HG03064 (cell line): ENCODE measurements at regions not wholly inside any gene's neighbourhood (a gene's known extent, or its start where the extent isn't known, plus 50 kb on each side); places are given as distances from the start of the nearest gene placed in this dataset.
"Not testable (repeated sequence)": the region's sequence is repeated elsewhere in the genome, so short reads cannot be mapped to it uniquely, and the experiment has no call there.

ENCODE experiments used
- ATAC-seq: cut with Tn5 transposase; IDR thresholded peaks from one replicate; pipeline ENCODE4 v1.9.1; 2021; ENCODE audit warnings: low read depth; ENCODE audit not compliant: unreplicated experiment

DNA sequence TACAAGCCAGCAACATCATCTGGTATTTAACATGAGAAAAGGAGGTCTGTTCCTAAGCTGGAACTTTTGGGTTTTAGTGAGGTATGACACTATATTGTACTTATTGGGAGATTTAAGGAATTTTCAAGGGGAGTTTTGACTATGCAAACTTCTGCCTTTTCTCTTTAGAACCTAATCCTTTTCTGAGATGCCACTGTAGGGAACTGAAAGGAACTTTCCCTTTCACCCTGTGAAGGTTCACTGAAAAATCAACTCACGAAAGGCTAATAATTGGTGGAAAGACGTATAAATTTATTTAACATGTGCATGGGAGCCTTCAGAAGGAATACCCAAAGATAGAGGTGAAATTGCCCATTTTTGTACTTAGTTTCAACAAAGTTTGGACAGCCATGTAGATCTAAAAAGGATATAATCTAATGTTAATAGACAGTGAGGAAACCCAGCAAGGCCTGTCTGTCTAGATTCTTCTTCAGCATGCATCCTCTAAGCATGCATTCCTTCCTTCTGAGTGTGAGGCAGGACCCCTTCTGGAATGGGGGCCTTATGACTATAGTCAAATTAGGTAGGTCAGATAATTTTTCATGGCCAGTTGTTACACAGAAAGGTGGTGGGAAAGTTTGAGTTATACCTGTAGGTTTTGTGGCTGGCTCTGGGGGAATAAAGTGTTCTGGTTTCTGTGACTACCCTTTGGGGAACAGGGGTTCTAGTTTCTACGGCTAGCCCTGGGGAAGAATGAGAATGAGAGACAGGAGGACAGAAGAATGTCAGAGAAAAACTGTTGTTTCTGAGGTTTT lies 200.3 kb downstream of the C9orf152 start:
- no peak for ATAC-seq

DNA sequence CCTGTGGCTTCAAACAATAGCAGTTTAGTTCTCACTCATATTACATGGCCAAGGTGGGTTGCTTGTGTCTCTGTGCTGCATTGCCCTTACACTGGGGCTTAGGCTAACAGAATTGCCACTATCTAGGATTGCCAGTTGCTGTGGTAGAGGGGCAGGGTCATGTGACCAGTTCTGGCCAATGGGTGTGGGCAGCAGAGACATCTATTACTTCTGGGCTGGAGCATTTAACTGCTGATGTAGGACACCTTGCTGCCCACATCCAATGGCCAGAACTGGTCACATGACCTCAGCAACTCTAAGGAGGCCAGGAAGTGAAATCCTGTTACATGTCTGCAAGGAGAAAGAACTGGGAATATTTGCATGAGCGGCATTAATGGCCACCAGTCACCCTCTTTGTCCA lies 199.3 kb downstream of the C9orf152 start:
- no peak for ATAC-seq

DNA sequence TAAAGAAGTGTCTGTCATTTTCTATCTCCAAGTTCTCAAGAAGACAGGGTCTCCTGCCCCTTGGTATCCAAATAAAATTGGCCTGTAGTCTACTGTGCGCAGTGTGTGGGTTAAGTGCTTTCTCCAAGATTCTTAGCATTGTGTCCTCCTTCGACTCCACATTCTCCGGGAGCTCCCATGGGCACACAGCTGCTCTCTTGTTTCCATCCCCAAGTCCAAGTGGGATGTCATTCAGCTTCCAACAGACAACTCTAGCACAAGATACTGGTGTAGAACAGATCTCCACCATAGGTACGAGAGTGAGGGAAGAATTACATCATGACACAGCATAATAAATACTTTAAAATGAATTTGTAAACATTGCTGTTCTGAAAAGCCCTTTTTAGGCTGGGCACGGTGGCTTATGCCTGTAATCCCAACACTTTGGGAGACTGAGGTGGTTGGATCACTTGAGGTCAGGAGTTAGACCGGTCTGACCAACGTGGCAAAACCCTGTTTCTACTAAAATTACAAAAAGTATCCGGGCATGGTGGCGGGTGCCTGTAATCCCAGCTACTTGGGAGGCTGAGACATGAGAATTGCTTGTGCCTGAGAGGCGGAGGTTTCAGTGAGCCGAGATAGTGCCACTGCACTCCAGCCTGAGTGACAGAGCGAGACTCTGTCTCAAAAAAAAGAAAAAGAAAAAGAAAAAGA lies 196.2 kb downstream of the C9orf152 start:
- ATAC-seq, result no peak

DNA sequence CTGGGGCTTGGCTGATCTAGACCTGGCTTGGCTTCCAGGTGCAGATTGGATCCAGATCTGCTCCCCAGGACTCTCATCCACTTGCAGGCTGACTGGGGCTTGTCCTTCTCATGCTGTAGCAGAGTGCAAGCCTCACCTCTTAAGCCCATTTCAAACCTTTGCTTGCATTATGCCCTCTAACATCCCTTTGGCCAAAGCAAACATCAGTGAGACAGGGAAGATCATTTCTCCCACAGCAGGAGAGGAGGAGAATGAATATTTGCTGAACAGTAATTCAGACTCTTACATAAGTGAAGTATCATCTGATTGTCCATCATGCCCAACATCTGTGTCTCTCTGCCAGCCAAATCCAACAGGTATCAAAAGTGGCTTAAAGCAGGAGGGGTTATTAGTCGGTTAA lies 194.9 kb downstream of the C9orf152 start:
- ATAC-seq, result no peak

DNA sequence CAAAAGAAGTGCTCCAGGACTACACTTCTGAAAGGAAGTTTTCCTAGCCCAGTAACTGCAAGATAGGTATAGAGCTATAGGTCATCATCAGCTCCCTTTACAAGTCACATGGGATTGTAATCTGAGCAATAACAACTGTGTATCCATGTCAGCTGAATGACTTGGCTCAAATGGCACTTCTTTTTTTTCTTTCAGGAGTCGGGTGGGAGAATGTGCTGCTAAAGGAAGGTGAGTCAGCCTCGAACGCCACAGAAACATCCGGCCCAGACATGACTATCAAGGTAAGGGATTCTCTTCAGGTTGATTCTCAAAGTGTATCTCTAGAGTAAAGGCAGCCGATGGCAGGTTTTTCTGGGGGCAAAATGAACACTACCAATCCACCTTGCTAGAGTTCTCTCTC lies 192.2 kb downstream of the C9orf152 start:
- no peak for ATAC-seq

DNA sequence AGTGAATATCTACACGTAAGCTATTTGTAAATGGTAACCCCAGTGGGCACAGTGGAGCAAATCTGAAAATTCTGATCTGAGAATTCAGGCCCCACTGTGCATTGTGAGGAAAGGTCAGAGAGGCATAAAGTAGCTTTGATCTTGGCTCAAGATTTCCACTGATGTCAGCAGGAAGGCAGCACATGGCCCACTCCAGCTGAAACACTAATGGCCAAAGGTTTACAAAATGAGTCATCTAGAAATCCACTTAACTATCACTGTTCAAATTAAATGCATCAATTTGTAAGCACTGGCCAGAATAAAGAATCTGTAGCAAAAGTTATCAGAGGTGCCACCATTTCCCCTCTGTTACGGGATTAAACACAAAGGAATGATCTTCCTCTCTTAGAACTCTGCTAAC lies 191.6 kb downstream of the C9orf152 start:
- no peak for ATAC-seq

DNA sequence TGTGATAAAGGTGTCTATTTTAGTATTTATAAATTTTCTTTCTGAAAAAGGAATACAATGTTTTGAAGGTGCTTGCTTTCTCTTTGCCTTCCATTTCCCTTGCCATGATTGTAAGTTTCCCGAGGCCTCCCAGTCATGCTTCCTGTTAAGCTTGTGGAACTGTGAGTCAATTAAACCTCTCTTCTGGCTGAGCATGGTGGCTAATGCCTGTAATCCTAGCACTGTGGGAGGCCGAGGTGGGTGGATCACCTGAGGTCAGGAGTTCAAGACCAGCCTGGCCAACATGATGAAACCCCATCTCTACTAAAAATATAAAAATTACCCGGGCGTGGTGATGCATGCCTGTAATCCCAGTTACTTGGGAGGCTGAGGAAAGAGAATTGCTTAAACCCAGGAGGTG lies 187.7 kb downstream of the C9orf152 start:
- not testable (repeated sequence) for ATAC-seq

DNA sequence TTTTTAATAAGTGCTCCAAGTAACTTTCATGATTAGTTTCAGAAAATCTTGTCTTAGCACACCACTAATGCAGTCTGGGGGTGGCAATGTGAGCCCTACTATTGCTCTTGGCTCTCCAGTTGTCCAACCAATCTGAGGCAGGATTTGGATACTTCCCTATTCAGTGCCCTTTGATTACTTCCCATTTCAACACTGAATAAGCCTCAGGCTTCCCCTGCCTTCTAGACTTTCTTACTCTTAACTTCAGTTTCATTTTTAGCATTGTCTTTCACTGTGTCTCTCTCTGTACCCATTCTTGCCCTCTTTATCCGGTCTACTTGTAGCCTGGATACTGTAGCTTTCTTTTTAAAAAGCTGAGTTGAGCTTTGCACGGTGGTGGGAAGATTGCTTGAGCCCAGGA lies 186.1 kb downstream of the C9orf152 start:
- peak; percentile 95 for ATAC-seq

DNA sequence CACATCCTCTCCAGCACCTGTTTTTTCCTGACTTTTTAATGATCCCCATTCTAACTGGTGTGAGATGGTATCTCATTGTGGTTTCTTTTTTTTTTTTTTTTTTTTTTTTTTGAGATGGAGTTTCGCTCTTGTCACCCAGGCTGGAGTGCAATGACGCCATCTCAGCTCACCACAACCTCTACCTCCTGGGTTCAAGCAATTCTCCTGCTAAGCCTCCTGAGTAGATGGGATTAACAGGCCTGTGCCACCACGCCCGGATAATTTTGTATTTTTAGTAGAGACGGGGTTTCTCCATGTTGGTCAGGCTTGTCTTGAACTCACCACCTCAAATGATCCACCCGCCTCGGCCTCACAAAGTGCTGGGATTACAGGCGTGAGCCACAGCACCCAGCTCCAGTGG lies 184.7 kb downstream of the C9orf152 start:
- ATAC-seq, result not testable (repeated sequence)

DNA sequence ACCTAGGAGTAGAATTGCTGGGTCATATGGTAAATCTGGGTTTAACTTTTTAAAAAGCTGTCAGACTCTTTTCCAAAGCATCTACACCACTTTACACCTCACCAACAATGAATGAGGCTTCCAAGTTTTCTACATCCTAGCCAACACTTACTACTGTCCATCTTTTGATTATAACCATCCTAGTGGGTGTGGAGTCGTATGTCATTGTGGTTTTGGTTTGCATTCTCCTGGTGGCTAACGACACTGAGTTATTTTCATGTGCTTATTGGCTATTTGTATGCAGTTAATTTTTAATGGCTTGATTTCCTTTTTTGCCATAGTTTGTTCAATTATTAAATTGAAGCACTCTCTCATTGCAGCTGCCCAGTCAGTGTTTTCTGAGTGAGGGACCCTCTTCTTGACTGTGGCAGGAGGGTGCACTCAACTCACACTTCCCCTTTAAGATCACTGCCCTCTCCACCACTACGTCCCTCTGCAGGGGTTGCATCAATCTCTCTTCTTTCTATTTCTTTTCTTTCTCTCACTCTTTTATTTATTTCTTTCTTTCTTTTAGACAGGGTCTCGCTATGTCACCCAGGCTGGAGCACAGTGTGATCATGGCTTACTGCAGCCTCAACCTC lies 182.3 kb downstream of the C9orf152 start:
- no peak for ATAC-seq

DNA sequence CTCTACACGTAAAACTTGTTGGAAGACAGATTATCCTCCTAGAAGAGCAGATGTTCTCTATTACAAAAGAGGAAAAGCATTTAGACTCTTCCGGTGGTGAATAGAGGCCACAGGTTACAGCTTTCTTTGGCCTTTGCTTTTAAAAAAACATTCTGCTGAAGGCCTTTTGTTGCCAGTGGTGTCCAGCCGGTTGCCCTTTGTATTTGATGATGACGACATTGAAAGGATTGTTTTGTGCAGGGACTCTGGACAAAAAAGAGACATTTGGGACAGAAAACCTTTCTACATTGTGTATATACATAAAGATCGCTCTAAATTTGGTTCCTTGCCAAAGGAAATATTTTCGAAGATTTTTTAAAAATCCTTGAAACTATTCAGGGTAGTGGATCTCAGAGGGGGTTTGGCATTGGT lies 180.3 kb downstream of the C9orf152 start:
- ATAC-seq, result no peak

DNA sequence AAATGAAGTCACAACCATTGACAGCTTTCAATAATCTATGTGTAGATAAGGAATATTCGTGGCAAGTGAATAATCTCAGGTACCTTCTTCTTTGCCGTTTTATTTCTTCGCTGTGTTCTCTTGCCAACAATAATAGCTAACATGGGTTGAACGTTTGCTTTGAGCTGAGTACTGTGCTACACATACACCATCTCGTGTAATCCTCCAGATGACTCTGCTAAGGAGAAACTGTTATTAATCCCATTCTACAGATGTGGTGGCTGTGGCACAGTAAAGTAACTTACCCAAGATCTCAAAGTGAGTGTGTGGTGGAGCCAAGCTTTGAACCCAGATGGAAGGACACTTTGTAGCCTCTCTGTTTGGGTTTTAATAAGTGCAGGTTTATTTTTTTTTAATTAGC lies 179.7 kb downstream of the C9orf152 start:
- ATAC-seq, result no peak

DNA sequence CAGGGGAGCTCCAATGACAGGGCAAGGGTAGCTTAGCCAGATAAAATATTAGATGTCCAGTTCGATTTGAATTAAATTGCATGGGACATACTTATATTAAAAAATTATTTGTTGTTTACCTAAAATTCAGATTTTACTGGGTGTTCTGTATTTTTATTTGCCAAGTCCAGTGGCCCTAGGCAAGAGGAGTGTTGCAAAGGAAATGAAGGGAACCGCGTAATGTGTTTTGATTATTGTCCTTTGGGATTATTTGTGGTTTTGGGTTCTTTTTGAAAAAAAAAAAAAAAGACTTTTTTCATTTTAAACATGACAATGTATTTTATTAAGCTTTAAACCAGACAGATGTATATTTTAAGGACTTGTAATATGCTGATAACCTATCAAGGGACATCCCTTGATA lies 179.3 kb downstream of the C9orf152 start:
- no peak for ATAC-seq

DNA sequence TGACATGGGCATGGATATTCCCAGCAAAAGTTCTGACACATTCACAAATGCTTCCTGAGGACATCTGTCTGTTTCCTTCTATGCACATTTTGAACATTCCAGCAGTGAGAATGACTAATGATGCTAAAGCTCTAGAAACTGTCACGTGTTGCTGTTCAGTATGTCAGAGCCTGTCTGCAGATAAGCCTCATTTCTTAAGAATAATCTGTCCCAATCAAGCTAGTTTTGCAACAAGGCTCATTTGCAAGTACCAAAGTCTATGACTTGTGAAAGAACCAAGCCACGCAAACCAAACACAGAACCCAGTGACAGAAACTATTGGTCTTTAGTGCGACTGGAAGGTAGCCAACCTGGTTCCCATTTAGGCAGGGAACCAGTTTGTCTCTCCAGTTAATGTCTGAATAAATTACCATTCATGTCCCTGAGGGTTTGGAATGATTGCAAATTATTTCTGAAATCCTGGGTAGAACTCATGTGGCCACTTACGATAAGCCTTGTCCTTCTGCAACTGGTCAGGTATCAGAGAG lies 178.5 kb downstream of the C9orf152 start:
- no peak for ATAC-seq

DNA sequence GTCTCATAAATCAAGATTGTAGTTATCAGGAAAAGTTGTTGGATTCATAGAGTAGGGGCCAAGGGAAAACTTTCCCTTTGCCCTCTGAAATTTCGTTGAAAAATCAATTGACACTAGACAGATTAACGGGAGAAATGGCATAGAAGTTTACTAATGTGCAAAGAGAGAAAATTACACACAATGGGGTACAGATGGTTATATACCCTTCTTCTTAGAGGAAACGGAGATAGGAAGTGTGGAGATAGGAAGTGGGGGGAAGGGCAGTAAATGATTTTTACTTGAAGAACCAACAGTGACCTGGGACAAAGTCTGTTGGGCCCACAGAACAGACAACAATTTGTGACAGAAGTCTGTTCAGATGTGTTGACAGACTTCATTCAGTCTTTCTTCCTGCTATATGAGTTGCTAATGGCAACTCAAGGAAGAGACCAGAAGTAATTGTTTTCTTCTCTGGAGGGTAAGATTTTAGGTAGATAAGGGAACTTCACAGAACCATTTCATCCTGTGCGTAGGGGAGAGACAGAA lies 177.9 kb downstream of the C9orf152 start:
- ATAC-seq, result no peak

DNA sequence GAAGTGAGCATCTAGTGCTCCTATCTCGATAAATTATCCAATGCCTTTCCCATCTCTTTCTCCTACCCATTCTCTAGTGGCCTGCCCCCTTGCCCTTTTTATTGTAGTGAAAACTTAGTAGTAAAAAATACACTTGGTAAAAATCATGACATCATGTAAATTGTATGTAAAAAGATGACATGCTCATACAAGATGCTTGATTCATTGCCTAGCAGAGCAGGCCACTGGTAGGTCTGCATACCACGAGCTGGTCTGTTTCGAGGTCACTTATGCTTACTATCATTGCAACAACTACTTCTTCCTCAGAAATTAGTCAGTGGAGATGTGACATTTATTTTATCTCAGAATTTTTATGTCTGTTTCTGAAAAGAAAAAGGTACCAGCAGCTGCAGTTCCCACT lies 177.3 kb downstream of the C9orf152 start:
- ATAC-seq, result no peak

DNA sequence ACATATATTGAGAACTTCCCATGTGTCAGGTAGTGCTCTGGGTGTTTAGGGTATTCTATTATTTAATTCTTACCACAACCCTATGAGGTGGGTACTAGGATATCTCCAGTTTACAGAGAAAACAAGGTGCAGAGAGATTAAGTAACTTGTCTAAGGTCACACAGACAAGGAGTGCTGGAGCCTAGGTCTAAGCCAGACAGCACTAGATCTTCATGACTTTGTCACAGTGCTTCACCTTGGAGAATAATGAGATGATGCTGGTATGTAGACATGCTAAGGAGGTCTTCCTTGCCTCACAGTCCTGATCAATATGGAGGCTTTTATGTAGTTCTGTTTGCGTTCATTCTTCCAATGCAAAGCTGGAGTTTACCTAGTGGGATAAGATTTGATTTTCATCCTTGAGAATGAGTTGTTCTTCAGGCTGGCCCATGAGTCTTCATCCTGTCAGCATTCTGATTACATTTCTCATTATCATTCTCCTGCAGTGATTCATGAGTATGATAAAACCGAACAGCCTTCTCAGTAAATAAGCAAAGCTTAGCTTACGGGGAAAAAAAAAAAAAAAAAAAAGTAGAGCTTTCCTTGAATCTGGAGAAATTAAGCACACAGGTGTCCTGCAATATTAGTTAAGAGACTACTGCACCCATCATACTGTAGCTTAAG lies 176.3 kb downstream of the C9orf152 start:
- ATAC-seq, result no peak

DNA sequence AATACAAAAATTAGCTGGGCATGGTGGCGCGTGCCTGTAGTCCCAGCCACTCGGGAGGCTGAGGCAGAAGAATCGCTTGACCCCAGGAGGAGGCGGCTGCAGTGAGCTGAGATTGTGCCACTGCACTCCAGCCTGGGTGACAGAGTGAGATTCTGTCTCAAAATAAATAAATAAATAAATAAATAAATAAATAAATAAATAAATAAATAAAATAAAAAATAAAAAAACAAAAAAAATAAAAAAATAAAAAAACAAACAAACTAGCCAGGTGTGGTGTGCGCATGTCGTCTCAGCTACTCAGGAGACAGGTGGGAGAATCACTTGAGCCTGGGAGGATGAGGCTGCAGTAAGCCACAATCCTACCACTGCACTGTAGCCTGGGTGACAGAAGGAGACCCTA lies 175.4 kb downstream of the C9orf152 start:
- not testable (repeated sequence) for ATAC-seq

DNA sequence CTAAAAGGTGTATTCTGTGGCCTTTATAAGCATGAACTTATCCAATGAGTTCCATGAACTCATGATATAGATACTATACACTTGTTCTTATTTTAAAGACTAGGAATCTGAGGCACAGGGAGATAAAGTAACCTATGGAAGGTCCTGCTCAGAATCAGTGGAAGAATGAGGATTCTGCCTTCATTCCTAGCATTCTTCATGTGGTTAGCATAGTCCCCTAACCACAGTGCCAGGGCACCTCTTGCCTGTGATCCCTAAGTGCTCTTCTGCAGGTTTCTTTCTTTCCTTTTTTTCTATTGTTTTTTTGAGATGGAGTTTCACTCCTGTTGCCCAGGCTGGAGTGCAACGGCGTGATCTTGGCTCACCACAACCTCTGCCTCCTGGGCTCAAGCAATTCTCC lies 174.1 kb downstream of the C9orf152 start:
- ATAC-seq, result no peak

DNA sequence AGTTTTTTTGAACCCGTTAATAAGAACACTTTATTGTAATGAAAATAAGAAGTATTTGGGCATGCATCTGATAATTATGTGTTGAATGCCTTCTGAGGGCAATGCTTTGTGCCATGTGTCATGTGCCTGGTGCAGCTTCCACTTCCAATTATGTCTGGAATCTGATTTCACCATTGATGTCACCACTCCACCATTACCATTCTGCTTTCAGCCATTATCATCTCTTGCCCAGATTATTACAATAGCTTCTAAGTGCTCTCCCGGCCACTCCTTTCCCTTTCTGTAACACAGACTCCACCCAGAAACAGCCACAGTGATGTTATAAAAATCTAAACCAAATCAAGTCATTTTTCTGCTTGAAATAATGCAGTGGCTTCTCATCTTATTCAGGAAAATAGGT lies 171.7 kb downstream of the C9orf152 start:
- no peak for ATAC-seq

DNA sequence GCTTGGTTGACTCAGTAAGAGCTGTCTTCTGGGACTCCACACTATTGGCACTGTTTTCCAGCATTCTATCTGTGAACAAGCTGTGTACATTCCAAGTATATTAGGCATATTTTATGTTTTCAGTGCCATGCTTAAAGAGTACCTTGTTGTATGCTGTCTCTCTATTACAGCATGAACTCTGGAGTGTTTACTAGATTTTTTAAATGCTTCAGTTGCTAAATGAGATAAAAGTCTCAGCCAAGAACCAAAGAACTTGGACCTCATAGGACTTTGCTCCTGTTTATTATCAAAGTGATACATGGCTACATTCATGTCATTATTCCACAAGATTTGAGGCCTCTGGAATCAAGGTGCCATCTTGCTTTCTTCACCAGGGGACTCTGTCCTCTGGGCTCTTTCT lies 167.2 kb downstream of the C9orf152 start:
- no peak for ATAC-seq
